ENCODE measurements at regions not wholly inside any gene's neighbourhood (a gene's known extent, or its start where the extent isn't known, plus 50 kb on each side); places are given as distances from the start of the nearest gene placed in this dataset.

DNA sequence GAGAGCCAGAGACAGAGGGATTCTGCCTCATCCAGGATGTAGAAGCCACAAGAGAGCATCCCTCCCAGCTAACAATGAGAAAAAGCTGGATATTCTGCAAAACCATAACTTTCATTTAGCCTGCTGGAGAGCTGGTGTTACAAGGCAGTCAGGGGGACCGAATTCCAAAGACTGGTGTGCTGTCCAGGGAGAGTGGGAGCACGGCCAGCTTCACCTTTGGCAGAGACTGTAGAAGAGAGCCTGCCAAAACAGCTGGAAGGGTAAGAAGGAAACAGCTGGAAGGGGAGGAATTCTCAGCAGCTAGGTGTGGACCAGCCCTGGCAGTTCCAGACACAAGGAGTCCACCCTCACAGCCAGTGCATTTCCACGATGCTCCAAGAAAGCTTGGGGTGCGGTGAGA, 109.9 kb upstream of the LINGO1 start:
- TF ChIP-seq, protein P1, sequence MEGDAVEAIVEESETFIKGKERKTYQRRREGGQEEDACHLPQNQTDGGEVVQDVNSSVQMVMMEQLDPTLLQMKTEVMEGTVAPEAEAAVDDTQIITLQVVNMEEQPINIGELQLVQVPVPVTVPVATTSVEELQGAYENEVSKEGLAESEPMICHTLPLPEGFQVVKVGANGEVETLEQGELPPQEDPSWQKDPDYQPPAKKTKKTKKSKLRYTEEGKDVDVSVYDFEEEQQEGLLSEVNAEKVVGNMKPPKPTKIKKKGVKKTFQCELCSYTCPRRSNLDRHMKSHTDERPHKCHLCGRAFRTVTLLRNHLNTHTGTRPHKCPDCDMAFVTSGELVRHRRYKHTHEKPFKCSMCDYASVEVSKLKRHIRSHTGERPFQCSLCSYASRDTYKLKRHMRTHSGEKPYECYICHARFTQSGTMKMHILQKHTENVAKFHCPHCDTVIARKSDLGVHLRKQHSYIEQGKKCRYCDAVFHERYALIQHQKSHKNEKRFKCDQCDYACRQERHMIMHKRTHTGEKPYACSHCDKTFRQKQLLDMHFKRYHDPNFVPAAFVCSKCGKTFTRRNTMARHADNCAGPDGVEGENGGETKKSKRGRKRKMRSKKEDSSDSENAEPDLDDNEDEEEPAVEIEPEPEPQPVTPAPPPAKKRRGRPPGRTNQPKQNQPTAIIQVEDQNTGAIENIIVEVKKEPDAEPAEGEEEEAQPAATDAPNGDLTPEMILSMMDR (IDR thresholded peaks at IDR 0.05): no peak
- no peak for TF ChIP-seq EZH2 (IDR thresholded peaks at IDR 0.05)
- no peak for TF ChIP-seq EZH2phosphoT487 (IDR thresholded peaks at IDR 0.05)

All from neural progenitor cell (in vitro differentiated cells).